DMS 273 treated with DMSO at 0.1 percent for 48 hours (cell line): ENCODE measurements at regions not wholly inside any gene's neighbourhood (a gene's known extent, or its start where the extent isn't known, plus 50 kb on each side); places are given as distances from the start of the nearest gene placed in this dataset.

ENCODE experiments used
- DNase-seq: peaks from one replicate; lab custom pipeline; 2025; lab: John Stamatoyannopoulos, UW

GRCh38 chr1:60173729-60174505 lies 100.3 kb upstream of the C1orf87 start:
- DNase-seq = no peak

DNA sequence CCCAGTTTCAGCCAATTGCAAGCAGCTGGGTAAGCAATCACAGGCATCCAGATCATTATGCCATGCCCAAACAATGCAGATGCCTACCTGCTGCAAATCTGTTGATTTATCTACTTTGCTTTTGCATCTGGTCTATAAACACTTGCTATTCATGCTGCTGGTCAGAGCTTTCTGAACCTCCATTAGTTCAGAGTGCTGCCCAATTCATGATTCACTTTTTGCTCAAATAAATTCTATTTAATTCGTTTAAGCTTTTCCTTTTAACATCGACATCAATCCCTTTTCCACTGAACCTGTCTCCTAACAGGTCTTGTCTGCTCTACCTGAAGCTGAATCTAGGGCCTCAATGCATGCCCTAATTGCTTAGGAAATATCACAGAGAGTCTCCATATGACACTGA lies 99.4 kb upstream of the C1orf87 start:
- no peak for DNase-seq

DNA sequence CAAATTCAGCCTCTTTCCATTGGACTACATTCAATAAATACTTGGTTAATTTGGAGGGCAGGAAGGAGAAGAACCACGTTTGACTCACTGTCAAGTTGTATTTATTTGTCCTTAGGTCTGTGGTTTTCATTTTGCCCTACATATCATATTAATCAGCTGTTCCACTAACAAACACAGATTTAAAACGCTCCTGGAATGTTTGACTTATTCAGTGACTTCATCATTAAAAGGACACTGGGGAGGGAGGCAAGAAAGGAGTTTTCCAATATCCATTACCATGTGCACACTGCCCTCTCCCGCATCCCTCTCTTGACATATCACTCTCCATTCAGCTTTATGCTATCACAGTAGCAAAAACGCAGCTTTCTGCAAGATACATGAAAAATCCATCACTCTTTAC lies 98.2 kb upstream of the C1orf87 start:
- DNase-seq = no peak

DNA sequence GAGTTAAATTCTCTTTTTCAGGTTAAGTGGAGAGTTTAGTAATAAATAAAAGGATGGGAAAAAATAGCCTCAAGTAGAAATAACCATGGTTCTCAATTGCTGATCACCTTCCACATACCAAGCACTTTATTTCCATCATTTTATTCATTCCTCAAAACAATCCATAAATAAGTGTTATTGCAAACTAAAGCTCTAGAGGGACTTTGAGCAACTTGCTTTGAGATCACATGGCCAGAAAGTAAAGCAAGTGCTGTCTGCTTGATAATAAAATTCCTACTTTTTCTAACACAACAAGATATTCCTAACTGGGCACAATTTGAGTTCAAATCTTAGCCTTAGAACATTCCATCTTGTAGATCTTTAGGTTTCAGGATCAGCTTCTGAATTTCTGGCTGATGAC lies 97.1 kb upstream of the C1orf87 start:
- DNase-seq = no peak

- DNase-seq = no peak
Measured at GRCh38 chr1:60169206-60169605, 95.6 kb upstream of the C1orf87 start.

DNA sequence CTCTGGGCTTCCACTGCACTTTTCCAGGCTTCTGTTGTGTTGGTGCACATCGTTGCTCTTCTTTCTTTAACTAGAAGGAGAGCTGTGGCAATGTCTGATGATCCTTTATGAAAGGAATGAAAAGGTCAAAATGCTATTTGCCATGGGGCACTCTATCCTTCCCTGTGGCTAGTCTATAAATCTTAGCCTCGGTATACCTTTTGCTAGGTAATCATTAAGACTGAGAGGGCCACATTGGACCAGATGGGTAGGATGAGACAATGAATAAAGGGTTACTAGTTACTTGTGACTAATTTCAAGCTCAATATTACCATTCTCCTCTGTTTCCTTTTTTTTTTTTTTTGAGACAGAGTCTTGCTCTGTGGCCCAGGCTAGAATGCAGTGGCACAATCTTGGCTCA lies 89.4 kb upstream of the C1orf87 start:
- no peak for DNase-seq

- no peak for DNase-seq
Measured at GRCh38 chr1:60160141-60160540, 86.6 kb upstream of the C1orf87 start.

DNA sequence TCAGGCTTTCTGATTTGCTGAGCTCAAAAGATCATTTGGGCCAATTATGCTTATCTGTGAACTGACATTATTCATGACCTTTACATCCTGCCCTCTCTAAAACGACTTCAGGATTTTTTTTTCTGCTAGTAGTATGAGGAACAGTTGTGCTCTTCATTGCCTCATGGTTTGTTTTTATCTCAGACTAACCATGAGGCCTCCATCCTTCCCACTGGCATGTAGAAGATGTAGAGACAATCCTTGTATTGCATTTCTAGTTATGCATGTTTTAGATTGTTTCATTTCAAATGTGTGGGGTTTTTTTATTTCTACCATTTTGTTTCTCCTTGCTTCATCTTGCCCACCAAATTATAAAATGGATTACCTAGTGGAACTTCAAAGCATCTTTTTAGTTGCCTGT lies 82.8 kb upstream of the C1orf87 start:
- DNase-seq = no peak

DNA sequence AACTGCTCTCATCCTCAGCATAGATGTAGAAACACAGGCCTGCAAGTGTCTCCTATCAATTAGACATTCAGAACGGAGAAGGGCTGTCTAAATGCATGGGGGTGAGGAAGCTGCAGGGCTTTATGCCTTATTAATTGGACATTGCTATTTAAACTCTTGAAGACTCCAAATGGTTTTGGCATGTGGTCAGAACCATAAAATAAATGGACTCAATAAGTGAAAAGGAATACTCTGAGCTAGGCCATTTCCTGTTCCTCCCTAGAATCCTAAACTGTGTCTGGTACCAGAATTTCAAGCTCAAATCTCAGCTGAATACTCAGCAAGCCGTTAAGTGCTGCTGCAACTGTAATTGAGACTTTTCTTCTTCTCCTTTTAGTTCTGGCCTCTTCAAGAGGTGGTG lies 80.4 kb upstream of the C1orf87 start:
- no peak for DNase-seq

DNA sequence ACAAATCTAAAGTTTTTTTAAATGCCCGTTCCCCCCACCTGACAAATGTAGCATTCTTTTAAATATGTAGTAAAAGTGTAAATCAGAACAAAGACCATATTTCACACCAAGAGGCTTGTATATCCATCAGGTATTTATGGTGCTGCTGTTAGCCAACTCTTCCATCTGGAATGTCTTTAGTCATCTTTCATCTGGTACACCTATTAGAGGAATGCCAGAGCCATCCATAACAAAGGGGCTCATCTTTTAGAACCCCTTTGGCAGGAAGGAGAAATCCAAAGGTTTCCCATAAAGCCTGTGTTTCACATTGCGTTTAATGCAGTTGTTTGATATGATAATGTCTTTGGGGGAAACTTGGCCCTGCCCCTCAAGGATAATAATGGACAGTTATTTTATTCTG lies 79.3 kb upstream of the C1orf87 start:
- DNase-seq = no peak

DNA sequence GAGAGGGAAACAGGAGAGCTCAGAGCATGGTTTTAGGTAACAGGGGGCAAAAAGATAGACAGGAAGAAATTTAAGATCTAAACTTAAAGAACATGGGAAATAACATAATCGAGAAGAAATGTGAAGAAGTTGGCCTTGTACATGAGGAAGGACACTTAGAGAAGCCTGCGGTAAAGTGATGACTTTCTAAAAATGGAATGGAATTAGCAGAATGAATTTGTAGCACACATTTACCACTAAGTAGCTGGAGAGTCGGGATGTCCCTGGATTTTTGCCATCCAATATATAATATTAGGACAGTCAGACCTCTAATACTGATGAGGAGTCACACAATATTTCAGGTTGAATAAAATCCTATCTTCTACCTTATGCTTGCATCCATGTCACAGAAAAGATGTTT lies 77.7 kb upstream of the C1orf87 start:
- no peak for DNase-seq

GRCh38 chr1:60149251-60149650 lies 75.7 kb upstream of the C1orf87 start:
- DNase-seq = peak; percentile 80

GRCh38 chr1:60146884-60147283 lies 73.3 kb upstream of the C1orf87 start:
- DNase-seq = no peak

DNA sequence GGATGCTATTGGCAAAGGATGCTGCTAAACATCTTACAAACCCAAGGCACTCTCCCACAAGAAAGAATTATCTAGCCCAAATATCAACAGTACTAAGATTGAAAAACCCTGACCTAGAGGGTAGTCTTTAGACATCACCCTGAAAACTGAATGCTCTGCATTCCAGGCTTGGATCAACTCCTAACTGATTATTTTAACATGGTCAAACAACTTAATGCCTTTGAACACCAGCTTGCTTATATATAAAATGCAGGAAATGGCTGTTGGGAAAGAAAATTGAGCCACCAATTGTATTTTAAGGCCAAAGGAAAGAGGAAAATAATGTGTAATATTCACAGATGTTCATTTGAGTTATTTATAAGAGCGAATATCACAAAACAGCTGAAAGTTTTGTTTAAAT lies 72.2 kb upstream of the C1orf87 start:
- no peak for DNase-seq

DNA sequence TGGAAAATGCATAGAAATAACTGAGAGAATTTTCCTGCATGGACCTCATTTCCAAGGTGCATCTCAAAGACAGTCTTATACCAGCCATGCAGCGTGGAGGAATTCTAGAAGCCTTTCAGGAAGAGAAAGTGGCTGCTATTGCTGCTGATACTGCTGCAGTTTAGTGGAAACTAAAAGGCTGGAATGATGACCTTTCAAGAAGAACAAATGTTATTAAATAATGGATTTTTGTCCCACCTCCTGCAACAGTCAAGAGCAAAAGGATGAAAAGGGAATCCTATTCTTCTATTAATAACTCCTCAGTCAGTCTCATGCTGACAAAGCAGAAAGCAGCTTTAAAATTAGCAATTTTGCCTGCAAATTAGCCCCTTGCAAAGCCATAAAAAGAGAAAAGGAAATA lies 68.2 kb upstream of the C1orf87 start:
- no peak for DNase-seq

- DNase-seq = no peak
Measured at GRCh38 chr1:60141276-60141675, 67.7 kb upstream of the C1orf87 start.

DNA sequence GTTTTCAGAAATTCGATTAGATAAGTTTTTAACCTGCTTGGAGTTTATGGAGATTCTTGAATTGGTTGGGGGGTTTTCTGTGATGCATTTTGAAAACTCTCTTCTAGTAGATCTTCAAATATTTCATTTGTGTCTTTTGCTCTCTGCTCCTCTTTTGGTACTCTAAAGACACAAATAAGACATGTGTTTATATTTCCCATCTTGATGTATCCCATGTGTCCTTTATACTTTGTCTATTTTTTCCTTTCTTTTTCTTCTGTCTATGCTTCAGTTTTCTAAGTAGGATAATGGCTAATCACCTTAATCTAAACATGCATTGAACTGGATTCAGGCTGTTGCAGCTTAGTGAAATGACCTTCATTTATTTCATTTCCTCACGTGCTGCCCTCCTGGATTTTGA lies 63.8 kb upstream of the C1orf87 start:
- DNase-seq = no peak

DNA sequence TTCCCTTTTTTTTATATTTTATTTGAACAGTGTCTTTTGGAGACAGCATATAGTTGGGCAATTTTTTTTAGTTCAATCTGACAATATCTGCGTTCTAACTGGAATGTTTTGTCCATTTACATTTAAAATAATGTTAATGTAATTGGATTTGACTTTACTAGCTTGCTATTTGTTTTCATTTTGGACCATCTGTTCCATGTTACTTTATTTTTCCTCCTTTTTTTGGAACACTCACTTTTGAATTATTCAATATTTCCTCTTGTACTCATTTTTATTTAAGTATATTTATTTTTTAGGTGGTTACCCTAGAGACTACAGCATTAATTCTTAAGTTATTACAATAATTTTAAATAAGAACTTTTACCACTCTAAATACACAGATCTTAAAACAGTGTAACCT lies 62.8 kb upstream of the C1orf87 start:
- no peak for DNase-seq

DNA sequence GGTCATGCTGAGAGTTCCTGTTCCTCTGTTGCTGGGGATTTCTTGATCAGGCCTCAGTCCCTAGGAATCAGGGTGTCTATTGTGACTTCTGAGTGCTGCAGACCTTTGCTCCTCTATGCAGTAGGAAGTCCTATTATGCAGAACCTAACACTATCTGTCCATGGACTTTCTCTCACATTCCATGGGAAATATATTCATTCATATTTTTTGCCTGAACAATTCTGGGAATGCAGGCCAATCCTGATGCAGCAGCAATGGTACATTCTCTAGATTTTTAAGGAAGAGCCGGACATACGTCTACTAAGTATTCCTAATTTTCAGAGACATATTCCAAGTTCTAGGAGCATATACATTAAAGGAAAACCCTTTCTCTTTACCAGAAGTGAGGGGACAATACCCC lies 61.1 kb upstream of the C1orf87 start:
- DNase-seq = no peak

DNA sequence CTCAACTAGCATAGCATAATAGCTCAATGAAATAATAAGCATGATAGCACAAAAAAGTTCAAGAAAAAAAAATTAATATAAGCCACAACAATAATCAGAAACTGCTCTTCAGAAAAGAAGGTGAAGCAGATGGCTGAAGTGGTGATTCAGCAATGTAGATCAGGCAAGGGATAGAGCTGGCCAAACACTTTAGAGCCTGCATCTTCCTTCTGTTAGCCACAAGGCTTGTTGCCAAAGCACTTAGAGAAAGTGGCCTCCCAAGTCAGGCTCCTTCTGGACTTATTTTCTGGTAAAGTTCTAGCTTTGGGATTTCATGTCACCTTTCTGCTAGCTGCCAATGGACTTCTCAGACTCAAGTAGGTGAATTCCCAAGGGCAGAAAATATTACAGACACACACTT lies 60.3 kb upstream of the C1orf87 start:
- peak; percentile 93 for DNase-seq

DNA sequence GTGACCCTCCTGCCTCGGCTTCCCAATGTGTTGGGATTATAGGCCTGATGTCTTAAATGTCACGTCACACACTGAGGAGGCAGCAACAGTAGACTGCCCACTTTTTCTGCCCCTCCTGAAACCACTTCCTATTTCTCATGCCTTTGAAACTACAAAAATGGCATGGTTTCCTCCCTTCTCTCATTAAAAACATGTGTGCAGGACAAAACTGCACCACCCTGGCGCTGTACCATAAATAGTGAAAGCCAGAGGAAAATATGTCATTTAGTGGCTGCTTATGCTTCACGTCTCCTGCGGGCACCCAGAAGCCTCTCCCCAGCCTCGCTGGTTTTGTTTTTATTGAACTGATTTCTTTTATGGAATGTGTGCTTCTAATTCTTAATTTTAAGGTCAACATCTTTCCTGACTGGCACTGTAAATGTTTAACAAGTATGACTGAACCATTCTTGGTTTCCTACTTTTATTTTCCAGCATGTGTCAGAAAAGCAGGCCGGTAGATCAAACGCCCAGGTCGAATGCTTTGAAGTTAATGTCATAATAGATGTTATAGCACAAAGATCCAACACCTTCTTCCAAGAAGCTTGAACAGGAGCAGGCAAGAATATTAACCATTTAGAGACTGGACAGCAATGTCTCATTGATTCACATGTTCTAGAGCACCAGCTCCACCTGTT lies 59.6 kb upstream of the C1orf87 start:
- DNase-seq = no peak

DNA sequence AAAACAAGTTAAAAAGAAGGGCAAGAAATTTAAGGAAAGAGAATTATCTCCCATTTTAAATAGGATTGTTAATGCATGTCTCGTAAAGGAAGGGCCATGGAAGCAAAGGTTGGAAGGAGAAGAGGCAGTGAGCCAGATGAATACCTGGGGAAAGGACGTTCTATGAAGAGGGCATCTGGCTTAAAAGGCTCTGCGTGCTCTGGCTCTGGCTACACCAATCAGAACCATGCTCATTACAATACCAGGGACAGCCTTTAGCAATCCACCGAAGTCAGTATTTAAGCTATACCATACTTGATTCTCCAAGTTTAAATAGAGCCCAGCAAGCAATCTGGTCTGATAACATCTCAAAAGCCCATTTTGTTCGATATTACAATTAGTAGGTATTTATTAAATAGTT lies 58.5 kb upstream of the C1orf87 start:
- no peak for DNase-seq

GRCh38 chr1:60130703-60131102 lies 57.1 kb upstream of the C1orf87 start:
- no peak for DNase-seq

GRCh38 chr1:60129911-60130310 lies 56.3 kb upstream of the C1orf87 start:
- DNase-seq = no peak
